H1 (cell line): ENCODE measurements at regions not wholly inside any gene's neighbourhood (a gene's known extent, or its start where the extent isn't known, plus 50 kb on each side); places are given as distances from the start of the nearest gene placed in this dataset.

ENCODE experiments used
- CTCF ChIA-PET: fragments of 300-600 bp; sonication (Branson Sonifier 250); formaldehyde crosslinking; loops from one replicate; lab custom pipeline; 2021; ENCODE audit not compliant: partially characterized antibody; lab: Charles Lee
- POLR2A ChIA-PET: fragments of 300-600 bp; sonication (Branson Sonifier 250); formaldehyde crosslinking; loops from one replicate; lab custom pipeline; 2021; ENCODE audit warnings: inconsistent platforms; ENCODE audit not compliant: partially characterized antibody; lab: Charles Lee
- DNase-seq, 2 experiments: peaks; one replicate each; pipeline versions ENCODE4 v3.0.0 to v3.0.0-alpha.2; 2010 to 2022; ENCODE audit warnings: low spot score in 2 of 2, low read depth in 1 of 2, mixed read lengths in 1 of 2
- FAIRE-seq: peaks from 2 replicates; lab custom pipeline; 2011; peaks lifted over from hg19 to GRCh38; lab: Jason Lieb, UNC
- H2AFZ ChIP-seq: 2 replicates; pipeline ENCODE4 v1.8.1; 2012; ENCODE audit warnings: low read length, inconsistent platforms
- H2AK5ac ChIP-seq: 2 replicates; pipeline ENCODE4 v1.6.1; 2013; ENCODE audit warnings: low read depth, low read length
- H2BK120ac ChIP-seq: replicated peaks from 2 replicates; pipeline ENCODE3; 2013; ENCODE audit warnings: low read depth, low read length, inconsistent platforms
- H2BK12ac ChIP-seq: 2 replicates; pipeline ENCODE4 v1.6.1; 2013; ENCODE audit warnings: low read depth, low read length
- H2BK15ac ChIP-seq: 2 replicates; pipeline ENCODE4 v1.6.1; 2013; ENCODE audit warnings: low read length
- H2BK20ac ChIP-seq: 2 replicates; pipeline ENCODE4 v1.6.1; 2013; ENCODE audit warnings: low read length
- H2BK5ac ChIP-seq: 2 replicates; pipeline ENCODE4 v1.6.1; 2013; ENCODE audit warnings: low read depth, low read length
- H3K14ac ChIP-seq: 2 replicates; pipeline ENCODE4 v1.6.1; 2013; ENCODE audit warnings: inconsistent platforms; ENCODE audit not compliant: insufficient read length
- H3K18ac ChIP-seq: 2 replicates; pipeline ENCODE4 v1.6.1; 2013; ENCODE audit warnings: low read length; ENCODE audit errors: extremely low read depth
- H3K23ac ChIP-seq: 2 replicates; pipeline ENCODE4 v1.6.1; 2013; ENCODE audit warnings: inconsistent platforms; ENCODE audit not compliant: insufficient read length
- H3K23me2 ChIP-seq: 2 replicates; pipeline ENCODE4 v1.6.1; 2013; ENCODE audit warnings: low read depth, low read length
- H3K27ac ChIP-seq: 2 replicates; pipeline ENCODE4 v1.6.1; 2011; ENCODE audit warnings: low read depth, low read length, inconsistent platforms
- H3K27me3 ChIP-seq, 4 experiments: replicated peaks in 1 of 4; 1 replicate in 1 of 4; 2 replicates in 3 of 4; pipeline versions ENCODE4 v1.6.1 to v1.8.1; 2011 to 2013; ENCODE audit warnings: low read length in 3 of 4, mild to moderate bottlenecking in 3 of 4, inconsistent platforms in 2 of 4, mixed read lengths in 2 of 4, moderate library complexity in 1 of 4; ENCODE audit not compliant: control insufficient read depth in 3 of 4, insufficient read depth in 3 of 4; ENCODE audit errors: extremely low read depth in 1 of 4
- H3K36me3 ChIP-seq, 4 experiments: 2 replicates each; pipeline versions ENCODE4 v1.6.1 to v1.8.1; 2011 to 2013; ENCODE audit warnings: mild to moderate bottlenecking in 4 of 4, low read length in 3 of 4, moderate library complexity in 2 of 4, control low read depth in 1 of 4, inconsistent platforms in 1 of 4; ENCODE audit not compliant: insufficient read depth in 4 of 4, control insufficient read depth in 2 of 4
- H3K4ac ChIP-seq: replicated peaks from 2 replicates; pipeline ENCODE3; 2013; ENCODE audit warnings: low read length, low read depth, mixed read lengths, inconsistent platforms; ENCODE audit not compliant: insufficient read length
- H3K4me1 ChIP-seq, 4 experiments: replicated peaks in 1 of 4; 1 replicate in 1 of 4; 2 replicates in 3 of 4; pipeline versions ENCODE4 v1.6.1 to v1.8.1; 2011 to 2013; ENCODE audit warnings: low read length in 3 of 4, inconsistent platforms in 2 of 4, mixed read lengths in 1 of 4; ENCODE audit not compliant: insufficient read depth in 4 of 4, control insufficient read depth in 3 of 4
- H3K4me2 ChIP-seq, 2 experiments: 2 replicates each; pipeline versions ENCODE4 v1.6.1 to v1.8.1; 2011 to 2013; ENCODE audit warnings: low read depth in 2 of 2, low read length in 2 of 2, control low read depth in 1 of 2, inconsistent platforms in 1 of 2, mild to moderate bottlenecking in 1 of 2; ENCODE audit not compliant: insufficient read depth in 1 of 2
- H3K4me3 ChIP-seq, 4 experiments: fragments of 200-600, 300-600 bp in 1 of 4; sonication (generic), shearing (Covaris generic), sonication (Bioruptor Twin) in 1 of 4; 2 replicates each; pipeline versions ENCODE4 v1.5.1 to v1.8.1; 2011 to 2016; ENCODE audit warnings: low read length in 4 of 4, low read depth in 3 of 4, control low read depth in 2 of 4, inconsistent platforms in 2 of 4, mild to moderate bottlenecking in 2 of 4, mixed read lengths in 1 of 4, moderate library complexity in 1 of 4; ENCODE audit not compliant: insufficient read depth in 2 of 4; ENCODE audit errors: extremely low read depth in 1 of 4
- H3K56ac ChIP-seq: replicated peaks from 2 replicates; pipeline ENCODE3; 2013; ENCODE audit warnings: low read depth, mild to moderate bottlenecking, mixed read lengths, low read length, inconsistent platforms; ENCODE audit not compliant: insufficient read length
- H3K79me1 ChIP-seq: 2 replicates; pipeline ENCODE4 v1.6.1; 2013; ENCODE audit warnings: low read depth, low read length, control low read depth
- H3K79me2 ChIP-seq, 2 experiments: 2 replicates each; pipeline versions ENCODE4 v1.6.1 to v1.8.1; 2012 to 2013; ENCODE audit warnings: low read length in 2 of 2, mild to moderate bottlenecking in 2 of 2, inconsistent platforms in 1 of 2; ENCODE audit not compliant: insufficient read depth in 2 of 2, control insufficient read depth in 1 of 2
- H3K9ac ChIP-seq, 4 experiments: replicated peaks in 1 of 4; 1 replicate in 1 of 4; 2 replicates in 3 of 4; pipeline versions ENCODE4 v1.6.1 to v1.8.1; 2011 to 2013; ENCODE audit warnings: low read depth in 3 of 4, low read length in 3 of 4, control low read depth in 2 of 4, mild to moderate bottlenecking in 2 of 4, moderate library complexity in 2 of 4, inconsistent platforms in 1 of 4; ENCODE audit errors: extremely low read depth in 1 of 4
- H3K9me3 ChIP-seq, 2 experiments: 2 replicates each; pipeline versions ENCODE4 v1.6.1 to v1.8.1; 2012 to 2013; ENCODE audit warnings: mild to moderate bottlenecking in 2 of 2, moderate library complexity in 2 of 2, control low read depth in 1 of 2, inconsistent platforms in 1 of 2, low read depth in 1 of 2, low read length in 1 of 2, mixed read lengths in 1 of 2; ENCODE audit not compliant: insufficient read depth in 2 of 2
- H4K20me1 ChIP-seq, 2 experiments: replicated peaks in 1 of 2; 2 replicates each; pipeline versions ENCODE3 to v1.8.1; 2011 to 2013; ENCODE audit warnings: inconsistent platforms in 2 of 2, low read length in 2 of 2, mild to moderate bottlenecking in 1 of 2; ENCODE audit not compliant: insufficient read depth in 2 of 2, control insufficient read depth in 1 of 2
- H4K5ac ChIP-seq: 2 replicates; pipeline ENCODE4 v1.6.1; 2013; ENCODE audit warnings: low read length, low read depth, mixed read lengths, inconsistent platforms; ENCODE audit not compliant: insufficient read length
- H4K8ac ChIP-seq: 2 replicates; pipeline ENCODE4 v1.8.0; 2013; ENCODE audit warnings: mild to moderate bottlenecking, moderate library complexity, low read length, inconsistent platforms; ENCODE audit not compliant: insufficient read depth; ENCODE audit errors: extremely low read depth
- H4K91ac ChIP-seq: replicated peaks from 2 replicates; pipeline ENCODE3; 2013; ENCODE audit warnings: low read length, mixed read lengths, inconsistent platforms; ENCODE audit not compliant: insufficient read length
- CTCF ChIP-seq, 3 experiments: IDR thresholded peaks; 1 replicate in 2 of 3; 2 replicates in 1 of 3; pipeline versions ENCODE4 v1.5.1 to v1.6.1; 2011; ENCODE audit warnings: low read length in 3 of 3, mild to moderate bottlenecking in 3 of 3, inconsistent platforms in 2 of 3, low read depth in 1 of 3, moderate library complexity in 1 of 3; ENCODE audit not compliant: insufficient read depth in 1 of 3; ENCODE audit errors: control extremely low read depth in 1 of 3
- JUND ChIP-seq: IDR thresholded peaks from 2 replicates; pipeline ENCODE4 v1.6.1; 2011; ENCODE audit warnings: mild to moderate bottlenecking, improper control_type of control experiment, low read length
- KDM5A ChIP-seq: fragments of 200-600 bp; IDR thresholded peaks from 2 replicates; pipeline ENCODE4 v1.7.1; 2012; ENCODE audit warnings: mild to moderate bottlenecking, low read length, inconsistent platforms, mixed read lengths
- POU5F1 ChIP-seq: IDR thresholded peaks from 2 replicates; pipeline ENCODE4 v1.6.1; 2011; ENCODE audit warnings: low read depth, mild to moderate bottlenecking, low read length, moderate library complexity
- WGBS, 2 experiments: shearing (Covaris generic) in 1 of 2; methylation state at CpG; one replicate each; pipeline versions ENCODE4 v1.1.6 to v1.1.7; 2013 to 2015; ENCODE audit warnings: low lambda C conversion rate in 2 of 2, mixed read lengths in 2 of 2, inconsistent platforms in 1 of 2, low coverage in 1 of 2, missing lambda C conversion rate in 1 of 2; ENCODE audit not compliant: insufficient replicate concordance in 2 of 2, insufficient coverage in 1 of 2, insufficient read length in 1 of 2; ENCODE audit errors: extremely low coverage in 1 of 2, missing lambda C conversion rate in 1 of 2; 5-methylcytosine and 5-hydroxymethylcytosine counted together

GRCh38 chr4:165740911-165741310, 132.1 kb upstream of the TLL1 start:
- H2AFZ ChIP-seq = no peak overlapping the region
- H3K36me3 ChIP-seq = no peaks in the 10 kb centered on the region
- no peaks in the 10 kb centered on the region for H3K79me2 ChIP-seq
- no peak overlapping the region for H2BK120ac ChIP-seq
- no peaks in the 10 kb centered on the region for H3K4me1 ChIP-seq
- POLR2A ChIA-PET = no interaction called here
- no peak overlapping the region for H2BK15ac ChIP-seq
- no peak overlapping the region for H4K5ac ChIP-seq
- H3K27ac ChIP-seq = no peak overlapping the region
- no peak overlapping the region for H3K23ac ChIP-seq
- H4K20me1 ChIP-seq = no peaks in the 10 kb centered on the region
- no peaks in the 10 kb centered on the region; a peak in 1 of 4 replicates for H3K9me3 ChIP-seq
- H3K56ac ChIP-seq = no peak overlapping the region
- no peaks in the 10 kb centered on the region for H3K23me2 ChIP-seq
- H3K18ac ChIP-seq = no peak overlapping the region
- no peak overlapping the region for H3K14ac ChIP-seq
- no peak overlapping the region for H4K91ac ChIP-seq
- no peak for DNase-seq
- H4K8ac ChIP-seq = no peak overlapping the region
- H2AK5ac ChIP-seq = no peak overlapping the region
- CTCF ChIA-PET = no interaction called here
- H3K9ac ChIP-seq = no peak overlapping the region
- H3K79me1 ChIP-seq = no peaks in the 10 kb centered on the region
- no peaks in the 10 kb centered on the region for H3K27me3 ChIP-seq
- H2BK20ac ChIP-seq = no peak overlapping the region
- H2BK12ac ChIP-seq = no peak overlapping the region
- no peak overlapping the region for H3K4ac ChIP-seq
- no peak overlapping the region for H2BK5ac ChIP-seq
- FAIRE-seq = no peak
- no peak overlapping the region for H3K4me3 ChIP-seq
- H3K4me2 ChIP-seq = no peak overlapping the region
- WGBS, 2 experiments = 88% methylated on average over 6 of the region's 6 CpGs; no CpG with 5 or more reads in 1 of the 2 experiments
- TF ChIP-seq KDM5A (no peak), JUND (no peak), CTCF (IDR thresholded peaks at IDR 0.05; ENCODE audit: control extremely low read depth in 1 of 3, insufficient read depth in 1 of 3, low read depth in 1 of 3, low read length in 3 of 3) (no peak), POU5F1 (no peak)
